H1 (cell line): ENCODE measurements at regions not wholly inside any gene's neighbourhood (a gene's known extent, or its start where the extent isn't known, plus 50 kb on each side); places are given as distances from the start of the nearest gene placed in this dataset.

ENCODE experiments used
- GABPA ChIP-seq: IDR thresholded peaks from 2 replicates; pipeline ENCODE4 v1.6.1; 2011; ENCODE audit warnings: mild to moderate bottlenecking, low read length, moderate library complexity, borderline replicate concordance; ENCODE audit not compliant: insufficient read depth
- NANOG ChIP-seq: IDR thresholded peaks from 2 replicates; pipeline ENCODE4 v1.6.1; 2011; ENCODE audit warnings: low read length, low read depth, mild to moderate bottlenecking, inconsistent platforms; ENCODE audit not compliant: insufficient read depth, poor library complexity, severe bottlenecking
- RFX5 ChIP-seq: IDR thresholded peaks from 2 replicates; pipeline ENCODE4 v1.6.1; 2011; ENCODE audit warnings: low read depth, low read length, improper control_type of control experiment, borderline replicate concordance
- TF ChIP-seq, protein P1 (sequence below): fragments of 300-600 bp; sonication (generic); IDR thresholded peaks from 2 replicates; pipeline ENCODE4 v1.7.1; 2012; ENCODE audit warnings: low read length, moderate library complexity, mild to moderate bottlenecking, inconsistent platforms; ENCODE audit not compliant: insufficient replicate concordance

DNA sequence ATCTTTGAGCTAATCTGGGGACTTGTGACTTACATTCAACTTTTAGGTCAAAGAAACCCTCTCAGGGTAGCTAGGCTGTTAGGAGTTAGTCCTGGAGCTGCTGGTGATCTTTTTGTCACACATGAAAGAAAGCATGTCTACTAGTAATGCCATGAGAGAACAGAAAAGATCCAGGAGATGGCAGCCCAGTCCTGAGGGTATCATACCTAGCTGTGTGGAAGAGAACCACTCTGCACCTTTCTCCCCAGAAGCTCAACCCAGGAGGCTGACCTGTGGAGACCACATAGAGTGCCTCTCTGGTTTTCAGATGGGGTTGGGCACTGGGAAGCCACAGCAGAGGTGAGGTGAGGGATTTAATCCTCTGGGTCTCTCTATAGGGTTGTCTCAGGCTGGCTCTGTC is 460.2 kb upstream of the UBE2E3 start (continued):
- TF ChIP-seq, protein P1, sequence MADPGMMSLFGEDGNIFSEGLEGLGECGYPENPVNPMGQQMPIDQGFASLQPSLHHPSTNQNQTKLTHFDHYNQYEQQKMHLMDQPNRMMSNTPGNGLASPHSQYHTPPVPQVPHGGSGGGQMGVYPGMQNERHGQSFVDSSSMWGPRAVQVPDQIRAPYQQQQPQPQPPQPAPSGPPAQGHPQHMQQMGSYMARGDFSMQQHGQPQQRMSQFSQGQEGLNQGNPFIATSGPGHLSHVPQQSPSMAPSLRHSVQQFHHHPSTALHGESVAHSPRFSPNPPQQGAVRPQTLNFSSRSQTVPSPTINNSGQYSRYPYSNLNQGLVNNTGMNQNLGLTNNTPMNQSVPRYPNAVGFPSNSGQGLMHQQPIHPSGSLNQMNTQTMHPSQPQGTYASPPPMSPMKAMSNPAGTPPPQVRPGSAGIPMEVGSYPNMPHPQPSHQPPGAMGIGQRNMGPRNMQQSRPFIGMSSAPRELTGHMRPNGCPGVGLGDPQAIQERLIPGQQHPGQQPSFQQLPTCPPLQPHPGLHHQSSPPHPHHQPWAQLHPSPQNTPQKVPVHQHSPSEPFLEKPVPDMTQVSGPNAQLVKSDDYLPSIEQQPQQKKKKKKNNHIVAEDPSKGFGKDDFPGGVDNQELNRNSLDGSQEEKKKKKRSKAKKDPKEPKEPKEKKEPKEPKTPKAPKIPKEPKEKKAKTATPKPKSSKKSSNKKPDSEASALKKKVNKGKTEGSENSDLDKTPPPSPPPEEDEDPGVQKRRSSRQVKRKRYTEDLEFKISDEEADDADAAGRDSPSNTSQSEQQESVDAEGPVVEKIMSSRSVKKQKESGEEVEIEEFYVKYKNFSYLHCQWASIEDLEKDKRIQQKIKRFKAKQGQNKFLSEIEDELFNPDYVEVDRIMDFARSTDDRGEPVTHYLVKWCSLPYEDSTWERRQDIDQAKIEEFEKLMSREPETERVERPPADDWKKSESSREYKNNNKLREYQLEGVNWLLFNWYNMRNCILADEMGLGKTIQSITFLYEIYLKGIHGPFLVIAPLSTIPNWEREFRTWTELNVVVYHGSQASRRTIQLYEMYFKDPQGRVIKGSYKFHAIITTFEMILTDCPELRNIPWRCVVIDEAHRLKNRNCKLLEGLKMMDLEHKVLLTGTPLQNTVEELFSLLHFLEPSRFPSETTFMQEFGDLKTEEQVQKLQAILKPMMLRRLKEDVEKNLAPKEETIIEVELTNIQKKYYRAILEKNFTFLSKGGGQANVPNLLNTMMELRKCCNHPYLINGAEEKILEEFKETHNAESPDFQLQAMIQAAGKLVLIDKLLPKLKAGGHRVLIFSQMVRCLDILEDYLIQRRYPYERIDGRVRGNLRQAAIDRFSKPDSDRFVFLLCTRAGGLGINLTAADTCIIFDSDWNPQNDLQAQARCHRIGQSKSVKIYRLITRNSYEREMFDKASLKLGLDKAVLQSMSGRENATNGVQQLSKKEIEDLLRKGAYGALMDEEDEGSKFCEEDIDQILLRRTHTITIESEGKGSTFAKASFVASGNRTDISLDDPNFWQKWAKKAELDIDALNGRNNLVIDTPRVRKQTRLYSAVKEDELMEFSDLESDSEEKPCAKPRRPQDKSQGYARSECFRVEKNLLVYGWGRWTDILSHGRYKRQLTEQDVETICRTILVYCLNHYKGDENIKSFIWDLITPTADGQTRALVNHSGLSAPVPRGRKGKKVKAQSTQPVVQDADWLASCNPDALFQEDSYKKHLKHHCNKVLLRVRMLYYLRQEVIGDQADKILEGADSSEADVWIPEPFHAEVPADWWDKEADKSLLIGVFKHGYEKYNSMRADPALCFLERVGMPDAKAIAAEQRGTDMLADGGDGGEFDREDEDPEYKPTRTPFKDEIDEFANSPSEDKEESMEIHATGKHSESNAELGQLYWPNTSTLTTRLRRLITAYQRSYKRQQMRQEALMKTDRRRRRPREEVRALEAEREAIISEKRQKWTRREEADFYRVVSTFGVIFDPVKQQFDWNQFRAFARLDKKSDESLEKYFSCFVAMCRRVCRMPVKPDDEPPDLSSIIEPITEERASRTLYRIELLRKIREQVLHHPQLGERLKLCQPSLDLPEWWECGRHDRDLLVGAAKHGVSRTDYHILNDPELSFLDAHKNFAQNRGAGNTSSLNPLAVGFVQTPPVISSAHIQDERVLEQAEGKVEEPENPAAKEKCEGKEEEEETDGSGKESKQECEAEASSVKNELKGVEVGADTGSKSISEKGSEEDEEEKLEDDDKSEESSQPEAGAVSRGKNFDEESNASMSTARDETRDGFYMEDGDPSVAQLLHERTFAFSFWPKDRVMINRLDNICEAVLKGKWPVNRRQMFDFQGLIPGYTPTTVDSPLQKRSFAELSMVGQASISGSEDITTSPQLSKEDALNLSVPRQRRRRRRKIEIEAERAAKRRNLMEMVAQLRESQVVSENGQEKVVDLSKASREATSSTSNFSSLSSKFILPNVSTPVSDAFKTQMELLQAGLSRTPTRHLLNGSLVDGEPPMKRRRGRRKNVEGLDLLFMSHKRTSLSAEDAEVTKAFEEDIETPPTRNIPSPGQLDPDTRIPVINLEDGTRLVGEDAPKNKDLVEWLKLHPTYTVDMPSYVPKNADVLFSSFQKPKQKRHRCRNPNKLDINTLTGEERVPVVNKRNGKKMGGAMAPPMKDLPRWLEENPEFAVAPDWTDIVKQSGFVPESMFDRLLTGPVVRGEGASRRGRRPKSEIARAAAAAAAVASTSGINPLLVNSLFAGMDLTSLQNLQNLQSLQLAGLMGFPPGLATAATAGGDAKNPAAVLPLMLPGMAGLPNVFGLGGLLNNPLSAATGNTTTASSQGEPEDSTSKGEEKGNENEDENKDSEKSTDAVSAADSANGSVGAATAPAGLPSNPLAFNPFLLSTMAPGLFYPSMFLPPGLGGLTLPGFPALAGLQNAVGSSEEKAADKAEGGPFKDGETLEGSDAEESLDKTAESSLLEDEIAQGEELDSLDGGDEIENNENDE = no peak
- TF ChIP-seq GABPA = no peak
- no peak for TF ChIP-seq RFX5
- TF ChIP-seq NANOG = no peak
